Keratinocyte (primary cell): ENCODE measurements at regions not wholly inside any gene's neighbourhood (a gene's known extent, or its start where the extent isn't known, plus 50 kb on each side); places are given as distances from the start of the nearest gene placed in this dataset.

ENCODE experiments used
- EZH2 ChIP-seq: IDR thresholded peaks from one replicate; pipeline ENCODE4 v1.6.1; 2012; ENCODE audit warnings: inconsistent platforms, mild to moderate bottlenecking, low read length, moderate library complexity
- TF ChIP-seq, protein P1 (sequence below), 3 experiments: IDR thresholded peaks in 1 of 3; conservative IDR thresholded peaks in 1 of 3; optimal IDR thresholded peaks in 1 of 3; 2 replicates in 2 of 3; 3 replicates in 1 of 3; pipeline versions ENCODE3 to v1.5.1; 2011; ENCODE audit warnings: low read length in 3 of 3, mild to moderate bottlenecking in 3 of 3, moderate library complexity in 2 of 3, control low read depth in 1 of 3, inconsistent platforms in 1 of 3; ENCODE audit not compliant: insufficient read depth in 2 of 3; ENCODE audit errors: extremely low read depth in 1 of 3

DNA sequence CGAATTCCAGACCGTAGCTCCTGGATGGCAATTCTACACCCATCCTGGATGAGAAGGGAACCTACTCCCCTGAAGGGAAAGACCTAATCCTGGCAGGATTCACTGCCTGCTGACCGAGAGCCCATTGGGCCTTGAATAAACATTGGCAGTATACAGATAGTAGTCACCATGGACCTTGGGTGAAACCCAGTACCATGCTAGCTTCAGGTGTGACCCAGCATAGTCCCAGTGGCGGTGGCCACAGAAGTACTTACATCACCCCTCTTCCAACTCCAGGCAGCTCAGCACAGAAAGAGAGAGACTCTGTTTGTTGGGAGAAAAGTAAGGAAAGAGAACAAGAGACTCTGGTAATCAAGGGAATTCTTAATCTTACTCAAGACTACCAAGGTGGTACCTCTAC lies 97.2 kb upstream of the SLC13A1 start:
- TF ChIP-seq, protein P1, sequence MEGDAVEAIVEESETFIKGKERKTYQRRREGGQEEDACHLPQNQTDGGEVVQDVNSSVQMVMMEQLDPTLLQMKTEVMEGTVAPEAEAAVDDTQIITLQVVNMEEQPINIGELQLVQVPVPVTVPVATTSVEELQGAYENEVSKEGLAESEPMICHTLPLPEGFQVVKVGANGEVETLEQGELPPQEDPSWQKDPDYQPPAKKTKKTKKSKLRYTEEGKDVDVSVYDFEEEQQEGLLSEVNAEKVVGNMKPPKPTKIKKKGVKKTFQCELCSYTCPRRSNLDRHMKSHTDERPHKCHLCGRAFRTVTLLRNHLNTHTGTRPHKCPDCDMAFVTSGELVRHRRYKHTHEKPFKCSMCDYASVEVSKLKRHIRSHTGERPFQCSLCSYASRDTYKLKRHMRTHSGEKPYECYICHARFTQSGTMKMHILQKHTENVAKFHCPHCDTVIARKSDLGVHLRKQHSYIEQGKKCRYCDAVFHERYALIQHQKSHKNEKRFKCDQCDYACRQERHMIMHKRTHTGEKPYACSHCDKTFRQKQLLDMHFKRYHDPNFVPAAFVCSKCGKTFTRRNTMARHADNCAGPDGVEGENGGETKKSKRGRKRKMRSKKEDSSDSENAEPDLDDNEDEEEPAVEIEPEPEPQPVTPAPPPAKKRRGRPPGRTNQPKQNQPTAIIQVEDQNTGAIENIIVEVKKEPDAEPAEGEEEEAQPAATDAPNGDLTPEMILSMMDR (optimal IDR thresholded peaks at IDR 0.05 in 1 of 3, IDR thresholded peaks at IDR 0.05 in 1 of 3, conservative IDR thresholded peaks at IDR 0.05 in 1 of 3; ENCODE audit: extremely low read depth in 1 of 3, insufficient read depth in 2 of 3, low read length in 3 of 3): no peak
- no peak for TF ChIP-seq EZH2
